Gastrocnemius medialis (tissue), 4 donors: ENCODE measurements at regions not wholly inside any gene's neighbourhood (a gene's known extent, or its start where the extent isn't known, plus 50 kb on each side); places are given as distances from the start of the nearest gene placed in this dataset.
"Not testable (repeated sequence)": the region's sequence is repeated elsewhere in the genome, so short reads cannot be mapped to it uniquely, and the experiment has no call there.

Experiments
- ATAC-seq, 2 donors: fragments of 150-250 bp; one replicate each; pipeline ENCODE4 v1.9.1; 2016
- DNase-seq, 2 donors: peaks; one replicate each; pipeline ENCODE4 v3.0.0-alpha.2; 2019
- H3K27ac ChIP-seq, 4 donors: fragments of 200-600 bp; sonication (generic); 1 replicate in 1 of 4; 2 replicates in 3 of 4; pipeline ENCODE4 v1.5.1; 2016 to 2018; ENCODE audit warnings: mild to moderate bottlenecking in 2 of 4, moderate library complexity in 1 of 4
- H3K27me3 ChIP-seq, 3 donors: fragments of 200-600 bp; sonication (generic) in 2 of 3; 1 replicate in 1 of 3; 2 replicates in 2 of 3; pipeline versions ENCODE4 v1.5.1 to v1.6.0; 2016 to 2019; ENCODE audit warnings: mild to moderate bottlenecking in 1 of 3, moderate library complexity in 1 of 3
- H3K36me3 ChIP-seq, 2 donors: fragments of 200-600 bp; sonication (generic) in 1 of 2; one replicate each; pipeline ENCODE4 v1.5.1; 2017 to 2018
- H3K4me1 ChIP-seq, 2 donors: fragments of 200-600 bp; sonication (generic) in 1 of 2; one replicate each; pipeline ENCODE4 v1.5.1; 2016 to 2017; ENCODE audit warnings: mild to moderate bottlenecking in 2 of 2
- H3K4me3 ChIP-seq, 4 donors: fragments of 200-600 bp; sonication (generic) in 3 of 4; 1 replicate in 1 of 4; 2 replicates in 3 of 4; pipeline ENCODE4 v1.5.1; 2016 to 2019; ENCODE audit warnings: mild to moderate bottlenecking in 2 of 4
- H3K9me3 ChIP-seq, 3 donors: fragments of 200-600 bp; sonication (generic) in 2 of 3; 1 replicate in 1 of 3; 2 replicates in 2 of 3; pipeline ENCODE4 v1.5.1; 2016 to 2019
- POLR2A ChIP-seq, 2 donors: fragments of 450-650 bp; IDR thresholded peaks; one replicate each; pipeline ENCODE4 v1.6.1; 2017; ENCODE audit warnings: antibody characterized with exemption in 2 of 2, mild to moderate bottlenecking in 2 of 2, moderate library complexity in 2 of 2
- in situ Hi-C, 4 donors: fragments of 200-750 bp; cut with MboI; loops; one replicate each; pipeline versions ENCODE4 v1.15.0 to v1.8.0; 2017; ENCODE audit warnings: low sequenced_read_pairs in 4 of 4
- intact Hi-C: fragments of 100-400 bp; cut with DNase I; formaldehyde crosslinking; loops from one replicate; pipeline ENCODE4 v1.15.1; 2023; ENCODE audit warnings: low total_unique reads
- TF ChIP-seq, protein P1 (sequence below), 5 experiments: fragments of 450-650 bp in 3 of 5; fragments of 200-600 bp in 2 of 5; sonication (generic) in 2 of 5; IDR thresholded peaks in 4 of 5; conservative IDR thresholded peaks in 1 of 5; 1 replicate in 4 of 5; 2 replicates in 1 of 5; pipeline ENCODE4 v1.5.1; 2016 to 2019; ENCODE audit warnings: antibody characterized with exemption in 5 of 5, mild to moderate bottlenecking in 3 of 5, moderate library complexity in 3 of 5

DNA sequence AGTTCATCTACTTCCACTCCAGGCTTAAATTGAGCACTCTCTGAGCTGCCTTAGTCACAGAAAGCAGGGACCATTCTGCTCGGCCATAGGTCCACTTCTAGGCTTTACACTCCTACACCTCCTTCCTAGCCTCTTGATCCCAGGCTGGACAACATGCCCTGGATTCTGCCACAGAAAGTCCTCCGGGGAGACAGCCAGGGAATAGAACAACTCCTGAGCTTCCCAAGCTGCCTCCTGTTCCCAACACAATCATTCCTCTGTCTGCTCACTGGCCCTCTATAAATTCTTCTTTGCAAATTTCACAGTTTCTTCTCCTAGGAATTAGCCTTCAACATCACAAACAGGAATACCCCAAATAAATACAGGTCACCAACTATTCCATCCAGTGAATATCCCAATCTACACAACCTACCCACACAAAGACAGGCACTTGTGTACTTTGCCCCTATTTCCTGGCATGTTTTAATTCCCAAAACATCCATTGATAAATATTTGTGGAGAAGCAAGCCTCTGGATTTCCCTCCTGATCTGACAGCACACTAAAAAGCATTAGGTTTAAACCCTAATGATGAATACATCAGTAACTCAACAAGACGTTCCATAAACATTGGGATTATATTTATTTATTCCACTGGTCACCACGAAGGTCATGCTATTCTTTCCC is 125.5 kb downstream of the ENC1 start:
- TF ChIP-seq, protein P1, sequence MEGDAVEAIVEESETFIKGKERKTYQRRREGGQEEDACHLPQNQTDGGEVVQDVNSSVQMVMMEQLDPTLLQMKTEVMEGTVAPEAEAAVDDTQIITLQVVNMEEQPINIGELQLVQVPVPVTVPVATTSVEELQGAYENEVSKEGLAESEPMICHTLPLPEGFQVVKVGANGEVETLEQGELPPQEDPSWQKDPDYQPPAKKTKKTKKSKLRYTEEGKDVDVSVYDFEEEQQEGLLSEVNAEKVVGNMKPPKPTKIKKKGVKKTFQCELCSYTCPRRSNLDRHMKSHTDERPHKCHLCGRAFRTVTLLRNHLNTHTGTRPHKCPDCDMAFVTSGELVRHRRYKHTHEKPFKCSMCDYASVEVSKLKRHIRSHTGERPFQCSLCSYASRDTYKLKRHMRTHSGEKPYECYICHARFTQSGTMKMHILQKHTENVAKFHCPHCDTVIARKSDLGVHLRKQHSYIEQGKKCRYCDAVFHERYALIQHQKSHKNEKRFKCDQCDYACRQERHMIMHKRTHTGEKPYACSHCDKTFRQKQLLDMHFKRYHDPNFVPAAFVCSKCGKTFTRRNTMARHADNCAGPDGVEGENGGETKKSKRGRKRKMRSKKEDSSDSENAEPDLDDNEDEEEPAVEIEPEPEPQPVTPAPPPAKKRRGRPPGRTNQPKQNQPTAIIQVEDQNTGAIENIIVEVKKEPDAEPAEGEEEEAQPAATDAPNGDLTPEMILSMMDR (IDR thresholded peaks at IDR 0.05 in 4 of 5, conservative IDR thresholded peaks at IDR 0.05 in 1 of 5) = no peak
- no peak for TF ChIP-seq POLR2A (IDR thresholded peaks at IDR 0.05)
- H3K36me3 ChIP-seq = no peaks in the 10 kb centered on the region
- DNase-seq (no peak), ATAC-seq (no peak)
- no peak overlapping the region for H3K27ac ChIP-seq
- H3K4me3 ChIP-seq = no peak overlapping the region
- H3K4me1 ChIP-seq = no peaks in the 10 kb centered on the region
- no peaks in the 10 kb centered on the region for H3K9me3 ChIP-seq
- in situ Hi-C loops (no loop called here), intact Hi-C loops (no loop called here)
- no peaks in the 10 kb centered on the region for H3K27me3 ChIP-seq

- in situ Hi-C loops, H3K27me3 ChIP-seq, H3K36me3 ChIP-seq, H3K4me3 ChIP-seq, ATAC-seq, H3K9me3 ChIP-seq, intact Hi-C loops, DNase-seq, H3K4me1 ChIP-seq, H3K27ac ChIP-seq: not testable (repeated sequence)
Measured at GRCh38 chr5:74511770-74512169, 128.8 kb downstream of the ENC1 start.

DNA sequence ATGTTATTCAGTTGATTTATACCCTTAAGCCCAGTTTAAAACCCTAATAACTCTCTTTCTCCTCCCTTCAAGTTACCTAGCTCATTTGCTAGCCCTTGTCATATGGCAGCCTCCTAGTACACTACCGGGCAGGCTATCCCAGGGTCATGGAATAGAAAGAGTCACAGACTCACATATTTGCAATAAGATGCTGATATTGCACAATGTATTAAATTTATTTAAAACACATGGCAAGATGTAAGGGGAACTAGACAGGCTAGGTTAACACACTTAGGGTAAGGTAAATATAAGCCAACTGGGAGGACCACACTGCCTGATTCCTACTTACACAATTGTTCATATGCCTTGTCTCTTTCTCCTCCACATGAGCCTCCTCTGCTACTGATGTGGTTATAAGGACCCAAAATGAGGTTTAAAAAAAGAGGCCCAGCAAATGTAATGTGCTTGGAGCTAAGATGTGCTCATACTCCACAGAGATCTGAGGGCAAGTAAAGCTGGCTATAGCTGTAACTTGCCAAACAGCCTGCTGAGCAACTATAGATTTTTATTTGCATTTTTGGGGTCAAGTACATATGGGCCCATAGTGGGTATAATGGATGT is 130.0 kb downstream of the ENC1 start:
- no peak for ATAC-seq

GRCh38 chr5:74507370-74508005 is 133.0 kb downstream of the ENC1 start:
- DNase-seq (no peak), ATAC-seq (no peak)
- intact Hi-C loops = no loop called here
- TF ChIP-seq POLR2A (IDR thresholded peaks at IDR 0.05) = no peak
- TF ChIP-seq, protein P1 (IDR thresholded peaks at IDR 0.05 in 4 of 5, conservative IDR thresholded peaks at IDR 0.05 in 1 of 5) = no peak
- no peak overlapping the region for H3K27ac ChIP-seq
- no peak overlapping the region for H3K4me3 ChIP-seq
- H3K36me3 ChIP-seq = no peaks in the 10 kb centered on the region
- peaks cover 8 to 9% of the 10 kb centered on the region in 2 donors for H3K4me1 ChIP-seq
- H3K27me3 ChIP-seq = no peaks in the 10 kb centered on the region
- H3K9me3 ChIP-seq = no peaks in the 10 kb centered on the region
- in situ Hi-C loops = no loop called here

More for the DNA sequence above, 130.0 kb downstream of the ENC1 start:
- in situ Hi-C loops (no loop called here), intact Hi-C loops (no loop called here)
- no peak overlapping the region for H3K27ac ChIP-seq
- H3K27me3 ChIP-seq = no peaks in the 10 kb centered on the region
- no peaks in the 10 kb centered on the region for H3K36me3 ChIP-seq
- TF ChIP-seq, protein P1 (IDR thresholded peaks at IDR 0.05 in 4 of 5, conservative IDR thresholded peaks at IDR 0.05 in 1 of 5) = no peak
- TF ChIP-seq POLR2A (IDR thresholded peaks at IDR 0.05) = no peak
- H3K4me3 ChIP-seq = no peak overlapping the region
- H3K9me3 ChIP-seq = no peaks in the 10 kb centered on the region
- DNase-seq = no peak
- peaks cover 8 to 9% of the 10 kb centered on the region in 2 donors for H3K4me1 ChIP-seq

- DNase-seq (no peak), ATAC-seq (no peak)
- Histone ChIP-seq H3K36me3 (no peaks in the 10 kb centered on the region), H3K4me3 (no peak overlapping the region), H3K27ac (no peak overlapping the region), H3K27me3 (no peaks in the 10 kb centered on the region), H3K4me1 (peaks cover 8 to 9% of the 10 kb centered on the region in 2 donors), H3K9me3 (no peaks in the 10 kb centered on the region)
- intact Hi-C loops = no loop called here
- in situ Hi-C loops = no loop called here
- TF ChIP-seq, protein P1 (IDR thresholded peaks at IDR 0.05 in 4 of 5, conservative IDR thresholded peaks at IDR 0.05 in 1 of 5) = no peak
- TF ChIP-seq POLR2A (IDR thresholded peaks at IDR 0.05) = no peak
Measured at GRCh38 chr5:74506119-74506518, 134.4 kb downstream of the ENC1 start.
